SIG-M5 treated with dmso at 0.1 percent for 504 hours (cell line): ENCODE measurements at regions not wholly inside any gene's neighbourhood (a gene's known extent, or its start where the extent isn't known, plus 50 kb on each side); places are given as distances from the start of the nearest gene placed in this dataset.
"Not testable (repeated sequence)": the region's sequence is repeated elsewhere in the genome, so short reads cannot be mapped to it uniquely, and the experiment has no call there.

Experiments
- DNase-seq: peaks from one replicate; lab custom pipeline; 2025; ENCODE audit not compliant: unreplicated experiment; lab: John Stamatoyannopoulos, UW

GRCh38 chr15:66882251-66883020 lies 180.4 kb downstream of the SMAD6 start:
- no peak for DNase-seq

GRCh38 chr15:66883284-66883911 lies 181.4 kb downstream of the SMAD6 start:
- DNase-seq, result peak; percentile 38

GRCh38 chr15:66884115-66884622 lies 181.2 kb upstream of the SMAD3 start:
- no peak for DNase-seq

- DNase-seq, result no peak
These were observed 180.7 kb upstream of the SMAD3 start for GRCh38 chr15:66884661-66885237.

GRCh38 chr15:66885281-66885915 lies 180.0 kb upstream of the SMAD3 start:
- DNase-seq, result no peak

- DNase-seq, result no peak
These were observed 179.1 kb upstream of the SMAD3 start for GRCh38 chr15:66886241-66886675.

- DNase-seq, result no peak
These were observed 178.6 kb upstream of the SMAD3 start for GRCh38 chr15:66886686-66887273.

GRCh38 chr15:66889298-66889697 lies 176.1 kb upstream of the SMAD3 start:
- DNase-seq, result not testable (repeated sequence)

GRCh38 chr15:66891776-66892175 lies 173.6 kb upstream of the SMAD3 start:
- no peak for DNase-seq

GRCh38 chr15:66893294-66893693 lies 172.1 kb upstream of the SMAD3 start:
- no peak for DNase-seq

- no peak for DNase-seq
These were observed 171.0 kb upstream of the SMAD3 start for GRCh38 chr15:66894363-66894762.

GRCh38 chr15:66894986-66895780 lies 170.2 kb upstream of the SMAD3 start:
- DNase-seq, result no peak

- DNase-seq, result no peak
These were observed 169.5 kb upstream of the SMAD3 start for GRCh38 chr15:66895794-66896453.

GRCh38 chr15:66896611-66897010 lies 168.8 kb upstream of the SMAD3 start:
- no peak for DNase-seq

GRCh38 chr15:66897416-66897815 lies 168.0 kb upstream of the SMAD3 start:
- no peak for DNase-seq

- DNase-seq, result no peak
These were observed 167.4 kb upstream of the SMAD3 start for GRCh38 chr15:66897971-66898370.

- DNase-seq, result no peak
These were observed 166.6 kb upstream of the SMAD3 start for GRCh38 chr15:66898656-66899386.

- no peak for DNase-seq
These were observed 165.6 kb upstream of the SMAD3 start for GRCh38 chr15:66899555-66900350.
